SU-DHL-6 (cell line): ENCODE measurements at regions not wholly inside any gene's neighbourhood (a gene's known extent, or its start where the extent isn't known, plus 50 kb on each side); places are given as distances from the start of the nearest gene placed in this dataset.

Experiments used
- EZH2phosphoT487 ChIP-seq: fragments of 200-600 bp; sonication (generic), shearing (Covaris generic); conservative IDR thresholded peaks from 2 replicates; pipeline ENCODE4 v1.6.1; 2018; ENCODE audit warnings: mild to moderate bottlenecking, antibody characterized with exemption, low read length, moderate library complexity, mixed read lengths
- TF ChIP-seq, protein P1 (sequence below): fragments of 200-600 bp; sonication (generic); IDR thresholded peaks from one replicate; pipeline ENCODE4 v1.5.1; 2017; ENCODE audit warnings: antibody characterized with exemption, mild to moderate bottlenecking, low read length, moderate library complexity; ENCODE audit not compliant: insufficient read depth, poor library complexity, severe bottlenecking

DNA sequence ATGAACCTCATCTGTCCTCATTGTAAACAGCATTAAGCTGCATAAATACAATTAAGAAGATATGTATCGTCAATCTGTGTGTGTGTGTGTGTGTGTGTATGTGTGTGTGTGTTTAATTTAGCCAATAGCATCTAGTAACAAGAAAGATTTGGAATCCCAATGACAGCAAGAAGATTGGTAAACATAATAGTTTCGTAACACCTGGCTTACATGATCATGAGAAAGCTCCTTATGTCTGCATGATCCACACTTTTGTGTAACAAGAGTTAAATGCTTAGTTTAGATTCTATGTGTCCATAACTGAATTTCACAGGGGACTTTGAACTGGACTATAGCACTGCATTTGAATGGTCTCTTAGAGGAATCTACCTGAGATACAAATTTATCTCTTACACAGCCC is 191.0 kb upstream of the BET1 start:
- TF ChIP-seq, protein P1, sequence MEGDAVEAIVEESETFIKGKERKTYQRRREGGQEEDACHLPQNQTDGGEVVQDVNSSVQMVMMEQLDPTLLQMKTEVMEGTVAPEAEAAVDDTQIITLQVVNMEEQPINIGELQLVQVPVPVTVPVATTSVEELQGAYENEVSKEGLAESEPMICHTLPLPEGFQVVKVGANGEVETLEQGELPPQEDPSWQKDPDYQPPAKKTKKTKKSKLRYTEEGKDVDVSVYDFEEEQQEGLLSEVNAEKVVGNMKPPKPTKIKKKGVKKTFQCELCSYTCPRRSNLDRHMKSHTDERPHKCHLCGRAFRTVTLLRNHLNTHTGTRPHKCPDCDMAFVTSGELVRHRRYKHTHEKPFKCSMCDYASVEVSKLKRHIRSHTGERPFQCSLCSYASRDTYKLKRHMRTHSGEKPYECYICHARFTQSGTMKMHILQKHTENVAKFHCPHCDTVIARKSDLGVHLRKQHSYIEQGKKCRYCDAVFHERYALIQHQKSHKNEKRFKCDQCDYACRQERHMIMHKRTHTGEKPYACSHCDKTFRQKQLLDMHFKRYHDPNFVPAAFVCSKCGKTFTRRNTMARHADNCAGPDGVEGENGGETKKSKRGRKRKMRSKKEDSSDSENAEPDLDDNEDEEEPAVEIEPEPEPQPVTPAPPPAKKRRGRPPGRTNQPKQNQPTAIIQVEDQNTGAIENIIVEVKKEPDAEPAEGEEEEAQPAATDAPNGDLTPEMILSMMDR = no peak
- TF ChIP-seq EZH2phosphoT487 = no peak
